ENCODE measurements at regions not wholly inside any gene's neighbourhood (a gene's known extent, or its start where the extent isn't known, plus 50 kb on each side); places are given as distances from the start of the nearest gene placed in this dataset.
"Not testable (repeated sequence)": the region's sequence is repeated elsewhere in the genome, so short reads cannot be mapped to it uniquely, and the experiment has no call there.

DNA sequence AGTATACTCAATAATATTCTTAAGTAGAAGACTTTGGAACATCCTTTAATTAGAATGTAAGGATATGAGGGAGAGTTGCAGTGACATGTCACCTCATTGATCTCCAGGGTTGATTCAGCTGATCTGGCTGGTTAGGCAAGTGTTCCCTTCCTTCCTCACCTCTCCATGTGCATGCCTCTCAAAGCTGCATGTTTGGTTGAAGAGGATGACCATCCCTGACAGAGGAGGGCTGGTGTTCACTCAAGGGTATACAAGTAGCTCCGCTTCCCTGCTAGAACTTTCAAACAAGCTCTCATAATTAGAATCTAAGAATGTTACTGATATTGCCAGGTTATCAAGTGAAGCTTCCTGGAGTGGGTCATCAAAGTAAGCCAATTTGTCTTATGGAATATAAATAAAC lies 341.1 kb upstream of the FLRT2 start:
- Mint-ChIP-seq H3K36me3 (ENCODE audit: low read depth) (no peaks in the 10 kb centered on the region), H3K27ac (no peak overlapping the region), H3K27me3 (ENCODE audit: insufficient read depth, low read depth, poor library complexity) (no peaks in the 10 kb centered on the region), H3K4me3 (no peak overlapping the region), H3K4me1 (no peaks in the 10 kb centered on the region), H3K9me3 (no peaks in the 10 kb centered on the region; the same call in 2 of the 3 replicates)
- no peaks in the 10 kb centered on the region for H3F3A ChIP-seq (replicated peaks; ENCODE audit: low read depth)
- H3K4me3 ChIP-seq, result no peak overlapping the region
- no peak overlapping the region for H2AFZ ChIP-seq
- ATAC-seq (no peak), DNase-seq (ENCODE audit: low spot score) (no peak)
- no peaks in the 10 kb centered on the region for H3K36me3 ChIP-seq (ENCODE audit: insufficient read depth)
- H3K4me1 ChIP-seq (ENCODE audit: insufficient read depth), result no peaks in the 10 kb centered on the region
- no peaks in the 10 kb centered on the region for H4K20me1 ChIP-seq (replicated peaks; ENCODE audit: insufficient read depth)
- peaks cover 18% of the 10 kb centered on the region for H3K9me2 ChIP-seq (ENCODE audit: insufficient read depth)
- TF ChIP-seq CREB1 (CRISPR knock-in tag; IDR thresholded peaks at IDR 0.05; ENCODE audit: low read depth), result no peak
- TF ChIP-seq, protein P1, sequence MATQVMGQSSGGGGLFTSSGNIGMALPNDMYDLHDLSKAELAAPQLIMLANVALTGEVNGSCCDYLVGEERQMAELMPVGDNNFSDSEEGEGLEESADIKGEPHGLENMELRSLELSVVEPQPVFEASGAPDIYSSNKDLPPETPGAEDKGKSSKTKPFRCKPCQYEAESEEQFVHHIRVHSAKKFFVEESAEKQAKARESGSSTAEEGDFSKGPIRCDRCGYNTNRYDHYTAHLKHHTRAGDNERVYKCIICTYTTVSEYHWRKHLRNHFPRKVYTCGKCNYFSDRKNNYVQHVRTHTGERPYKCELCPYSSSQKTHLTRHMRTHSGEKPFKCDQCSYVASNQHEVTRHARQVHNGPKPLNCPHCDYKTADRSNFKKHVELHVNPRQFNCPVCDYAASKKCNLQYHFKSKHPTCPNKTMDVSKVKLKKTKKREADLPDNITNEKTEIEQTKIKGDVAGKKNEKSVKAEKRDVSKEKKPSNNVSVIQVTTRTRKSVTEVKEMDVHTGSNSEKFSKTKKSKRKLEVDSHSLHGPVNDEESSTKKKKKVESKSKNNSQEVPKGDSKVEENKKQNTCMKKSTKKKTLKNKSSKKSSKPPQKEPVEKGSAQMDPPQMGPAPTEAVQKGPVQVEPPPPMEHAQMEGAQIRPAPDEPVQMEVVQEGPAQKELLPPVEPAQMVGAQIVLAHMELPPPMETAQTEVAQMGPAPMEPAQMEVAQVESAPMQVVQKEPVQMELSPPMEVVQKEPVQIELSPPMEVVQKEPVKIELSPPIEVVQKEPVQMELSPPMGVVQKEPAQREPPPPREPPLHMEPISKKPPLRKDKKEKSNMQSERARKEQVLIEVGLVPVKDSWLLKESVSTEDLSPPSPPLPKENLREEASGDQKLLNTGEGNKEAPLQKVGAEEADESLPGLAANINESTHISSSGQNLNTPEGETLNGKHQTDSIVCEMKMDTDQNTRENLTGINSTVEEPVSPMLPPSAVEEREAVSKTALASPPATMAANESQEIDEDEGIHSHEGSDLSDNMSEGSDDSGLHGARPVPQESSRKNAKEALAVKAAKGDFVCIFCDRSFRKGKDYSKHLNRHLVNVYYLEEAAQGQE (IDR thresholded peaks at IDR 0.05; ENCODE audit: unreplicated experiment), result no peak
- H3K27ac ChIP-seq (ENCODE audit: low read depth), result no peak overlapping the region
- no peaks in the 10 kb centered on the region for H3K79me2 ChIP-seq (replicated peaks; ENCODE audit: insufficient read depth)
- no peaks in the 10 kb centered on the region for H3K27me3 ChIP-seq (ENCODE audit: insufficient read depth)
- no peak overlapping the region for H3K4me2 ChIP-seq

- not testable (repeated sequence) for H3K36me3 ChIP-seq (ENCODE audit: insufficient read depth); H2AFZ ChIP-seq; H3K79me2 ChIP-seq (replicated peaks; ENCODE audit: insufficient read depth); H3K27ac Mint-ChIP-seq; H3K4me1 Mint-ChIP-seq; H3K27me3 ChIP-seq (ENCODE audit: insufficient read depth); H3K4me1 ChIP-seq (ENCODE audit: insufficient read depth); DNase-seq (ENCODE audit: low spot score); H3F3A ChIP-seq (replicated peaks; ENCODE audit: low read depth); H3K4me2 ChIP-seq; H3K9me3 Mint-ChIP-seq; H3K27me3 Mint-ChIP-seq (ENCODE audit: insufficient read depth, low read depth, poor library complexity); H3K27ac ChIP-seq (ENCODE audit: low read depth); H3K4me3 ChIP-seq; ATAC-seq; H3K36me3 Mint-ChIP-seq (ENCODE audit: low read depth); H4K20me1 ChIP-seq (replicated peaks; ENCODE audit: insufficient read depth); H3K4me3 Mint-ChIP-seq
- peaks cover 14% of the 10 kb centered on the region for H3K9me2 ChIP-seq (ENCODE audit: insufficient read depth)
Observed at GRCh38 chr14:85189253-85189652, 340.7 kb upstream of the FLRT2 start.

DNA sequence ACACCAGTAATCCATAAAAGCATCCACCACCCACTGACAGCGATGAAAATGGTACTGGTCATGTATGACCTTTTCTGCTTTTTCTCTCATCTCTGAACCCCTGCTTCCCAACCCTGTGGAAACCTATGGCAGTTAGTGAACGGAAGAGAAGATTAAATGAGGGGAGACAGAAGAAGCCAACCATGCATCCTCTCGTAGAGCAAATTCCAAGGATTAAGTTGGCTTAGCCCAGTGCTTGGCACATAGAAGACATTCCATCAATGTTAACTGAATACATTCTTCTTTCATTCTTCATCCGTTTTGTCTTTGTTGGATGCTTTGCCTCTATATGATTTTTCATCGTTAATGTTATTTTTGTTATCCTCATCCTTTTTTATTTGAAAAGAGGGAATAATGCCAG lies 339.7 kb upstream of the FLRT2 start:
- no peaks in the 10 kb centered on the region for H3K36me3 Mint-ChIP-seq (ENCODE audit: low read depth)
- H3K9me3 Mint-ChIP-seq, result no peaks in the 10 kb centered on the region; the same call in 2 of the 3 replicates
- TF ChIP-seq, protein P1 (IDR thresholded peaks at IDR 0.05; ENCODE audit: unreplicated experiment), result no peak
- no peak for TF ChIP-seq POLR2AphosphoS5 (IDR thresholded peaks at IDR 0.05; ENCODE audit: low read depth)
- TF ChIP-seq ETS1 (IDR thresholded peaks at IDR 0.05), result no peak
- TF ChIP-seq, protein P2, sequence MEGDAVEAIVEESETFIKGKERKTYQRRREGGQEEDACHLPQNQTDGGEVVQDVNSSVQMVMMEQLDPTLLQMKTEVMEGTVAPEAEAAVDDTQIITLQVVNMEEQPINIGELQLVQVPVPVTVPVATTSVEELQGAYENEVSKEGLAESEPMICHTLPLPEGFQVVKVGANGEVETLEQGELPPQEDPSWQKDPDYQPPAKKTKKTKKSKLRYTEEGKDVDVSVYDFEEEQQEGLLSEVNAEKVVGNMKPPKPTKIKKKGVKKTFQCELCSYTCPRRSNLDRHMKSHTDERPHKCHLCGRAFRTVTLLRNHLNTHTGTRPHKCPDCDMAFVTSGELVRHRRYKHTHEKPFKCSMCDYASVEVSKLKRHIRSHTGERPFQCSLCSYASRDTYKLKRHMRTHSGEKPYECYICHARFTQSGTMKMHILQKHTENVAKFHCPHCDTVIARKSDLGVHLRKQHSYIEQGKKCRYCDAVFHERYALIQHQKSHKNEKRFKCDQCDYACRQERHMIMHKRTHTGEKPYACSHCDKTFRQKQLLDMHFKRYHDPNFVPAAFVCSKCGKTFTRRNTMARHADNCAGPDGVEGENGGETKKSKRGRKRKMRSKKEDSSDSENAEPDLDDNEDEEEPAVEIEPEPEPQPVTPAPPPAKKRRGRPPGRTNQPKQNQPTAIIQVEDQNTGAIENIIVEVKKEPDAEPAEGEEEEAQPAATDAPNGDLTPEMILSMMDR (conservative IDR thresholded peaks at IDR 0.05; ENCODE audit: low read depth in 2 of 2), result no peak
- H3K4me1 Mint-ChIP-seq, result no peaks in the 10 kb centered on the region
- Histone ChIP-seq H4K20me1 (replicated peaks; ENCODE audit: insufficient read depth) (no peaks in the 10 kb centered on the region), H3K27me3 (ENCODE audit: insufficient read depth) (no peaks in the 10 kb centered on the region), H3F3A (replicated peaks; ENCODE audit: low read depth) (no peaks in the 10 kb centered on the region), H3K36me3 (ENCODE audit: insufficient read depth) (no peaks in the 10 kb centered on the region), H3K4me3 (no peak overlapping the region), H3K27ac (ENCODE audit: low read depth) (no peak overlapping the region), H3K4me1 (ENCODE audit: insufficient read depth) (no peaks in the 10 kb centered on the region), H2AFZ (no peak overlapping the region), H3K79me2 (replicated peaks; ENCODE audit: insufficient read depth) (no peaks in the 10 kb centered on the region), H3K4me2 (no peak overlapping the region), H3K9me2 (ENCODE audit: insufficient read depth) (peaks cover 8% of the 10 kb centered on the region; the same call in 1 of the 2 replicates)
- H3K27me3 Mint-ChIP-seq (ENCODE audit: insufficient read depth, low read depth, poor library complexity), result no peaks in the 10 kb centered on the region
- no peak overlapping the region for H3K27ac Mint-ChIP-seq
- no peak overlapping the region for H3K4me3 Mint-ChIP-seq
- DNase-seq (ENCODE audit: low spot score), result no peak
- ATAC-seq, result no peak

All from GM23338 (cell line).